H1 (cell line): ENCODE measurements at regions not wholly inside any gene's neighbourhood (a gene's known extent, or its start where the extent isn't known, plus 50 kb on each side); places are given as distances from the start of the nearest gene placed in this dataset.

ENCODE experiments used
- CTCF ChIA-PET: fragments of 300-600 bp; sonication (Branson Sonifier 250); formaldehyde crosslinking; loops from one replicate; lab custom pipeline; 2021; ENCODE audit not compliant: partially characterized antibody; lab: Charles Lee
- POLR2A ChIA-PET: fragments of 300-600 bp; sonication (Branson Sonifier 250); formaldehyde crosslinking; loops from one replicate; lab custom pipeline; 2021; ENCODE audit warnings: inconsistent platforms; ENCODE audit not compliant: partially characterized antibody; lab: Charles Lee
- DNase-seq, 2 experiments: peaks; one replicate each; pipeline versions ENCODE4 v3.0.0 to v3.0.0-alpha.2; 2010 to 2022; ENCODE audit warnings: low spot score in 2 of 2, low read depth in 1 of 2, mixed read lengths in 1 of 2
- FAIRE-seq: peaks from 2 replicates; lab custom pipeline; 2011; peaks lifted over from hg19 to GRCh38; lab: Jason Lieb, UNC
- H2AFZ ChIP-seq: 2 replicates; pipeline ENCODE4 v1.8.1; 2012; ENCODE audit warnings: low read length, inconsistent platforms
- H2AK5ac ChIP-seq: 2 replicates; pipeline ENCODE4 v1.6.1; 2013; ENCODE audit warnings: low read depth, low read length
- H2BK120ac ChIP-seq: replicated peaks from 2 replicates; pipeline ENCODE3; 2013; ENCODE audit warnings: low read depth, low read length, inconsistent platforms
- H2BK12ac ChIP-seq: 2 replicates; pipeline ENCODE4 v1.6.1; 2013; ENCODE audit warnings: low read depth, low read length
- H2BK15ac ChIP-seq: 2 replicates; pipeline ENCODE4 v1.6.1; 2013; ENCODE audit warnings: low read length
- H2BK20ac ChIP-seq: 2 replicates; pipeline ENCODE4 v1.6.1; 2013; ENCODE audit warnings: low read length
- H2BK5ac ChIP-seq: 2 replicates; pipeline ENCODE4 v1.6.1; 2013; ENCODE audit warnings: low read depth, low read length
- H3K14ac ChIP-seq: 2 replicates; pipeline ENCODE4 v1.6.1; 2013; ENCODE audit warnings: inconsistent platforms; ENCODE audit not compliant: insufficient read length
- H3K18ac ChIP-seq: 2 replicates; pipeline ENCODE4 v1.6.1; 2013; ENCODE audit warnings: low read length; ENCODE audit errors: extremely low read depth
- H3K23ac ChIP-seq: 2 replicates; pipeline ENCODE4 v1.6.1; 2013; ENCODE audit warnings: inconsistent platforms; ENCODE audit not compliant: insufficient read length
- H3K23me2 ChIP-seq: 2 replicates; pipeline ENCODE4 v1.6.1; 2013; ENCODE audit warnings: low read depth, low read length
- H3K27ac ChIP-seq: 2 replicates; pipeline ENCODE4 v1.6.1; 2011; ENCODE audit warnings: low read depth, low read length, inconsistent platforms
- H3K27me3 ChIP-seq, 4 experiments: replicated peaks in 1 of 4; 1 replicate in 1 of 4; 2 replicates in 3 of 4; pipeline versions ENCODE4 v1.6.1 to v1.8.1; 2011 to 2013; ENCODE audit warnings: low read length in 3 of 4, mild to moderate bottlenecking in 3 of 4, inconsistent platforms in 2 of 4, mixed read lengths in 2 of 4, moderate library complexity in 1 of 4; ENCODE audit not compliant: control insufficient read depth in 3 of 4, insufficient read depth in 3 of 4; ENCODE audit errors: extremely low read depth in 1 of 4
- H3K36me3 ChIP-seq, 4 experiments: 2 replicates each; pipeline versions ENCODE4 v1.6.1 to v1.8.1; 2011 to 2013; ENCODE audit warnings: mild to moderate bottlenecking in 4 of 4, low read length in 3 of 4, moderate library complexity in 2 of 4, control low read depth in 1 of 4, inconsistent platforms in 1 of 4; ENCODE audit not compliant: insufficient read depth in 4 of 4, control insufficient read depth in 2 of 4
- H3K4ac ChIP-seq: replicated peaks from 2 replicates; pipeline ENCODE3; 2013; ENCODE audit warnings: low read length, low read depth, mixed read lengths, inconsistent platforms; ENCODE audit not compliant: insufficient read length
- H3K4me1 ChIP-seq, 4 experiments: replicated peaks in 1 of 4; 1 replicate in 1 of 4; 2 replicates in 3 of 4; pipeline versions ENCODE4 v1.6.1 to v1.8.1; 2011 to 2013; ENCODE audit warnings: low read length in 3 of 4, inconsistent platforms in 2 of 4, mixed read lengths in 1 of 4; ENCODE audit not compliant: insufficient read depth in 4 of 4, control insufficient read depth in 3 of 4
- H3K4me2 ChIP-seq, 2 experiments: 2 replicates each; pipeline versions ENCODE4 v1.6.1 to v1.8.1; 2011 to 2013; ENCODE audit warnings: low read depth in 2 of 2, low read length in 2 of 2, control low read depth in 1 of 2, inconsistent platforms in 1 of 2, mild to moderate bottlenecking in 1 of 2; ENCODE audit not compliant: insufficient read depth in 1 of 2
- H3K4me3 ChIP-seq, 4 experiments: fragments of 200-600, 300-600 bp in 1 of 4; sonication (generic), shearing (Covaris generic), sonication (Bioruptor Twin) in 1 of 4; 2 replicates each; pipeline versions ENCODE4 v1.5.1 to v1.8.1; 2011 to 2016; ENCODE audit warnings: low read length in 4 of 4, low read depth in 3 of 4, control low read depth in 2 of 4, inconsistent platforms in 2 of 4, mild to moderate bottlenecking in 2 of 4, mixed read lengths in 1 of 4, moderate library complexity in 1 of 4; ENCODE audit not compliant: insufficient read depth in 2 of 4; ENCODE audit errors: extremely low read depth in 1 of 4
- H3K56ac ChIP-seq: replicated peaks from 2 replicates; pipeline ENCODE3; 2013; ENCODE audit warnings: low read depth, mild to moderate bottlenecking, mixed read lengths, low read length, inconsistent platforms; ENCODE audit not compliant: insufficient read length
- H3K79me1 ChIP-seq: 2 replicates; pipeline ENCODE4 v1.6.1; 2013; ENCODE audit warnings: low read depth, low read length, control low read depth
- H3K79me2 ChIP-seq, 2 experiments: 2 replicates each; pipeline versions ENCODE4 v1.6.1 to v1.8.1; 2012 to 2013; ENCODE audit warnings: low read length in 2 of 2, mild to moderate bottlenecking in 2 of 2, inconsistent platforms in 1 of 2; ENCODE audit not compliant: insufficient read depth in 2 of 2, control insufficient read depth in 1 of 2
- H3K9ac ChIP-seq, 4 experiments: replicated peaks in 1 of 4; 1 replicate in 1 of 4; 2 replicates in 3 of 4; pipeline versions ENCODE4 v1.6.1 to v1.8.1; 2011 to 2013; ENCODE audit warnings: low read depth in 3 of 4, low read length in 3 of 4, control low read depth in 2 of 4, mild to moderate bottlenecking in 2 of 4, moderate library complexity in 2 of 4, inconsistent platforms in 1 of 4; ENCODE audit errors: extremely low read depth in 1 of 4
- H3K9me3 ChIP-seq, 2 experiments: 2 replicates each; pipeline versions ENCODE4 v1.6.1 to v1.8.1; 2012 to 2013; ENCODE audit warnings: mild to moderate bottlenecking in 2 of 2, moderate library complexity in 2 of 2, control low read depth in 1 of 2, inconsistent platforms in 1 of 2, low read depth in 1 of 2, low read length in 1 of 2, mixed read lengths in 1 of 2; ENCODE audit not compliant: insufficient read depth in 2 of 2
- H4K20me1 ChIP-seq, 2 experiments: replicated peaks in 1 of 2; 2 replicates each; pipeline versions ENCODE3 to v1.8.1; 2011 to 2013; ENCODE audit warnings: inconsistent platforms in 2 of 2, low read length in 2 of 2, mild to moderate bottlenecking in 1 of 2; ENCODE audit not compliant: insufficient read depth in 2 of 2, control insufficient read depth in 1 of 2
- H4K5ac ChIP-seq: 2 replicates; pipeline ENCODE4 v1.6.1; 2013; ENCODE audit warnings: low read length, low read depth, mixed read lengths, inconsistent platforms; ENCODE audit not compliant: insufficient read length
- H4K8ac ChIP-seq: 2 replicates; pipeline ENCODE4 v1.8.0; 2013; ENCODE audit warnings: mild to moderate bottlenecking, moderate library complexity, low read length, inconsistent platforms; ENCODE audit not compliant: insufficient read depth; ENCODE audit errors: extremely low read depth
- H4K91ac ChIP-seq: replicated peaks from 2 replicates; pipeline ENCODE3; 2013; ENCODE audit warnings: low read length, mixed read lengths, inconsistent platforms; ENCODE audit not compliant: insufficient read length
- ASH2L ChIP-seq: fragments of 200-600, 300-600 bp; sonication (generic); IDR thresholded peaks from one replicate; pipeline ENCODE4 v1.7.1; 2017; ENCODE audit warnings: low read length
- BACH1 ChIP-seq: IDR thresholded peaks from 2 replicates; pipeline ENCODE4 v1.6.1; 2012; ENCODE audit warnings: low read length, improper control_type of control experiment
- BCL11A ChIP-seq, 2 experiments: IDR thresholded peaks; one replicate each; pipeline ENCODE4 v1.6.1; 2011; ENCODE audit warnings: low read depth in 2 of 2, low read length in 2 of 2, mild to moderate bottlenecking in 2 of 2
- CEBPB ChIP-seq: IDR thresholded peaks from 2 replicates; pipeline ENCODE4 v1.6.1; 2012; ENCODE audit warnings: low read depth, low read length
- CHD2 ChIP-seq: IDR thresholded peaks from 2 replicates; pipeline ENCODE4 v1.6.1; 2012; ENCODE audit warnings: low read length, improper control_type of control experiment
- EP300 ChIP-seq, 2 experiments: IDR thresholded peaks; 1 replicate in 1 of 2; 2 replicates in 1 of 2; pipeline ENCODE4 v1.6.1; 2011 to 2012; ENCODE audit warnings: low read depth in 2 of 2, low read length in 2 of 2, mild to moderate bottlenecking in 2 of 2, borderline replicate concordance in 1 of 2, inconsistent platforms in 1 of 2, moderate library complexity in 1 of 2
- HDAC6 ChIP-seq: IDR thresholded peaks from one replicate; pipeline ENCODE4 v1.7.1; 2012; ENCODE audit warnings: low read depth, mild to moderate bottlenecking, inconsistent platforms, low read length, moderate library complexity
- RXRA ChIP-seq: IDR thresholded peaks from 2 replicates; pipeline ENCODE4 v1.6.1; 2011; ENCODE audit warnings: low read depth, mild to moderate bottlenecking, low read length, moderate library complexity; ENCODE audit not compliant: insufficient read depth
- SIN3A ChIP-seq, 2 experiments: IDR thresholded peaks in 1 of 2; conservative IDR thresholded peaks in 1 of 2; 2 replicates each; pipeline ENCODE4 v1.6.1; 2011 to 2012; ENCODE audit warnings: low read length in 2 of 2, improper control_type of control experiment in 1 of 2, low read depth in 1 of 2, mild to moderate bottlenecking in 1 of 2
- SP2 ChIP-seq: IDR thresholded peaks from 2 replicates; pipeline ENCODE4 v1.6.1; 2012; ENCODE audit warnings: mild to moderate bottlenecking, low read length, inconsistent platforms
- TAF7 ChIP-seq: optimal IDR thresholded peaks from 2 replicates; pipeline ENCODE3; 2011; ENCODE audit warnings: low read depth, mild to moderate bottlenecking, inconsistent platforms, low read length, moderate library complexity, borderline replicate concordance
- ZNF274 ChIP-seq: IDR thresholded peaks from 2 replicates; pipeline ENCODE4 v1.7.0; 2012; ENCODE audit warnings: low read length, borderline replicate concordance; ENCODE audit errors: extremely low read depth
- WGBS, 2 experiments: shearing (Covaris generic) in 1 of 2; methylation state at CpG; one replicate each; pipeline versions ENCODE4 v1.1.6 to v1.1.7; 2013 to 2015; ENCODE audit warnings: low lambda C conversion rate in 2 of 2, mixed read lengths in 2 of 2, inconsistent platforms in 1 of 2, low coverage in 1 of 2, missing lambda C conversion rate in 1 of 2; ENCODE audit not compliant: insufficient replicate concordance in 2 of 2, insufficient coverage in 1 of 2, insufficient read length in 1 of 2; ENCODE audit errors: extremely low coverage in 1 of 2, missing lambda C conversion rate in 1 of 2; 5-methylcytosine and 5-hydroxymethylcytosine counted together

- no peak overlapping the region for H3K23ac ChIP-seq
- DNase-seq (no peak), FAIRE-seq (no peak)
- H3K9me3 ChIP-seq = no peaks in the 10 kb centered on the region
- H4K91ac ChIP-seq = no peak overlapping the region
- H3K79me1 ChIP-seq = no peaks in the 10 kb centered on the region
- no peaks in the 10 kb centered on the region for H3K36me3 ChIP-seq
- no peak overlapping the region for H2AFZ ChIP-seq
- H3K4me2 ChIP-seq = no peak overlapping the region
- H4K5ac ChIP-seq = no peak overlapping the region
- H2BK5ac ChIP-seq = no peak overlapping the region
- H2BK15ac ChIP-seq = no peak overlapping the region
- H2BK120ac ChIP-seq = no peak overlapping the region
- no peak overlapping the region for H4K8ac ChIP-seq
- peaks cover 0 to 2% (median 0%) of the 10 kb centered on the region in 4 experiments; a peak in 1 of 7 replicates for H3K27me3 ChIP-seq
- H3K27ac ChIP-seq = no peak overlapping the region
- H2BK12ac ChIP-seq = no peak overlapping the region
- POLR2A ChIA-PET = no interaction called here
- no peak overlapping the region for H3K9ac ChIP-seq
- H3K18ac ChIP-seq = no peak overlapping the region
- CTCF ChIA-PET = no interaction called here
- H3K4me3 ChIP-seq = no peak overlapping the region
- H3K4me1 ChIP-seq = no peaks in the 10 kb centered on the region
- H4K20me1 ChIP-seq = no peaks in the 10 kb centered on the region
- no peak overlapping the region for H3K56ac ChIP-seq
- no peaks in the 10 kb centered on the region for H3K79me2 ChIP-seq
- H3K14ac ChIP-seq = no peak overlapping the region
- no peak overlapping the region for H2AK5ac ChIP-seq
- no peak overlapping the region for H2BK20ac ChIP-seq
- WGBS, 2 experiments = 92% methylated on average over 1 of the region's 1 CpG; no CpG with 5 or more reads in 1 of the 2 experiments
- H3K4ac ChIP-seq = no peak overlapping the region
- H3K23me2 ChIP-seq = no peaks in the 10 kb centered on the region
- TF ChIP-seq ASH2L = no peak
- no peak for TF ChIP-seq SIN3A (conservative IDR thresholded peaks at IDR 0.05 in 1 of 2, IDR thresholded peaks at IDR 0.05 in 1 of 2; ENCODE audit: low read depth in 1 of 2, low read length in 2 of 2)
- no peak for TF ChIP-seq BCL11A (IDR thresholded peaks at IDR 0.05; ENCODE audit: low read depth in 2 of 2, low read length in 2 of 2)
- no peak for TF ChIP-seq EP300 (IDR thresholded peaks at IDR 0.05; ENCODE audit: borderline replicate concordance in 1 of 2, low read depth in 2 of 2, low read length in 2 of 2)
- TF ChIP-seq RXRA = no peak
- TF ChIP-seq HDAC6 = no peak
- no peak for TF ChIP-seq BACH1
- no peak for TF ChIP-seq SP2
- no peak for TF ChIP-seq CEBPB
- no peak for TF ChIP-seq CHD2
- no peak for TF ChIP-seq TAF7
- no peak for TF ChIP-seq ZNF274
These were observed 468.2 kb downstream of the TDRD15 start for GRCh38 chr2:21591926-21592325.
